H9 (cell line): ENCODE measurements at regions not wholly inside any gene's neighbourhood (a gene's known extent, or its start where the extent isn't known, plus 50 kb on each side); places are given as distances from the start of the nearest gene placed in this dataset.

Experiments used
- DNase-seq: peaks from one replicate; pipeline ENCODE4 v3.0.0-alpha.2; 2017
- H2AFZ ChIP-seq: one replicate; pipeline ENCODE4 v1.6.1; 2013; ENCODE audit warnings: mild to moderate bottlenecking, low read length, control low read depth, moderate library complexity
- H2AK5ac ChIP-seq: 2 replicates; pipeline ENCODE4 v1.6.1; 2013; ENCODE audit warnings: low read length, control low read depth, mixed read lengths; ENCODE audit not compliant: insufficient read length
- H2BK120ac ChIP-seq: one replicate; pipeline ENCODE4 v1.6.1; 2013; ENCODE audit warnings: low read depth, mild to moderate bottlenecking, low read length, control low read depth, inconsistent platforms; ENCODE audit not compliant: poor library complexity, severe bottlenecking
- H2BK12ac ChIP-seq: 2 replicates; pipeline ENCODE4 v1.6.1; 2013; ENCODE audit warnings: low read length, control low read depth, mixed read lengths, low read depth; ENCODE audit not compliant: insufficient read length
- H2BK15ac ChIP-seq: 2 replicates; pipeline ENCODE4 v1.6.1; 2013; ENCODE audit warnings: low read depth, low read length, control low read depth
- H2BK20ac ChIP-seq: one replicate; pipeline ENCODE4 v1.6.1; 2013; ENCODE audit warnings: low read depth, mild to moderate bottlenecking, low read length, control low read depth, inconsistent platforms; ENCODE audit not compliant: poor library complexity, severe bottlenecking
- H2BK5ac ChIP-seq: 2 replicates; pipeline ENCODE4 v1.6.1; 2013; ENCODE audit warnings: low read length, control low read depth, mixed read lengths; ENCODE audit not compliant: insufficient read length
- H3K14ac ChIP-seq: 2 replicates; pipeline ENCODE4 v1.6.1; 2013; ENCODE audit warnings: low read length, control low read depth; ENCODE audit not compliant: insufficient read depth
- H3K18ac ChIP-seq: 2 replicates; pipeline ENCODE4 v1.6.1; 2013; ENCODE audit warnings: low read depth, mild to moderate bottlenecking, mixed read lengths, low read length, control low read depth; ENCODE audit not compliant: insufficient read length
- H3K23ac ChIP-seq: 2 replicates; pipeline ENCODE4 v1.6.1; 2013; ENCODE audit warnings: low read length, control low read depth, mixed read lengths, low read depth; ENCODE audit not compliant: insufficient read length
- H3K23me2 ChIP-seq: 2 replicates; pipeline ENCODE4 v1.6.1; 2013; ENCODE audit warnings: low read depth, mild to moderate bottlenecking, mixed read lengths, low read length, control low read depth; ENCODE audit not compliant: insufficient read length, poor library complexity, severe bottlenecking
- H3K27ac ChIP-seq: 2 replicates; pipeline ENCODE4 v1.5.1; 2013; ENCODE audit warnings: low read length, control low read depth, mixed read lengths, low read depth; ENCODE audit not compliant: insufficient read length
- H3K27me3 ChIP-seq: 2 replicates; pipeline ENCODE4 v1.6.1; 2013; ENCODE audit warnings: low read length, control low read depth, inconsistent platforms; ENCODE audit not compliant: insufficient read depth
- H3K4ac ChIP-seq: 2 replicates; pipeline ENCODE4 v1.6.1; 2013; ENCODE audit warnings: low read depth, mild to moderate bottlenecking, control low read depth, inconsistent platforms, low read length, moderate library complexity
- H3K4me1 ChIP-seq: 2 replicates; pipeline ENCODE4 v1.6.1; 2013; ENCODE audit warnings: low read length, control low read depth, inconsistent platforms; ENCODE audit not compliant: insufficient read depth
- H3K4me2 ChIP-seq: 2 replicates; pipeline ENCODE4 v1.6.1; 2013; ENCODE audit warnings: low read length, control low read depth, mixed read lengths; ENCODE audit not compliant: insufficient read length, insufficient read depth
- H3K56ac ChIP-seq: 2 replicates; pipeline ENCODE4 v1.6.1; 2013; ENCODE audit warnings: low read depth, mild to moderate bottlenecking, mixed read lengths, low read length, control low read depth; ENCODE audit not compliant: insufficient read length
- H3K79me1 ChIP-seq: 2 replicates; pipeline ENCODE4 v1.6.1; 2013; ENCODE audit warnings: low read depth, mild to moderate bottlenecking, moderate library complexity, low read length, control low read depth, inconsistent platforms; ENCODE audit not compliant: insufficient read depth, poor library complexity, severe bottlenecking
- H3K79me2 ChIP-seq: 2 replicates; pipeline ENCODE4 v1.6.1; 2013; ENCODE audit warnings: low read length, control low read depth, inconsistent platforms; ENCODE audit not compliant: insufficient read depth
- H3K9ac ChIP-seq: 2 replicates; pipeline ENCODE4 v1.6.1; 2013; ENCODE audit warnings: low read length, control low read depth, mixed read lengths; ENCODE audit not compliant: insufficient read length; ENCODE audit errors: extremely low read depth
- H3K9me3 ChIP-seq: one replicate; pipeline ENCODE4 v1.6.1; 2013; ENCODE audit warnings: low read depth, low read length, inconsistent platforms; ENCODE audit not compliant: control insufficient read depth
- H3T11ph ChIP-seq: one replicate; pipeline ENCODE4 v1.6.1; 2013; ENCODE audit warnings: mild to moderate bottlenecking, low read length, control low read depth, inconsistent platforms
- H4K20me1 ChIP-seq: one replicate; pipeline ENCODE4 v1.6.1; 2013; ENCODE audit not compliant: control insufficient read depth, insufficient read length, insufficient read depth
- H4K5ac ChIP-seq: 2 replicates; pipeline ENCODE4 v1.6.1; 2013; ENCODE audit warnings: low read depth, mild to moderate bottlenecking, mixed read lengths, low read length, control low read depth; ENCODE audit not compliant: insufficient read length
- H4K8ac ChIP-seq: replicated peaks from 2 replicates; pipeline ENCODE4 v1.6.1; 2013; ENCODE audit warnings: low read length, control low read depth, mixed read lengths, low read depth; ENCODE audit not compliant: insufficient read length
- H4K91ac ChIP-seq: 2 replicates; pipeline ENCODE4 v1.6.1; 2013; ENCODE audit warnings: low read depth, mild to moderate bottlenecking, moderate library complexity, mixed read lengths, low read length, control low read depth; ENCODE audit not compliant: insufficient read length
- H3K27ac Mint-ChIP-seq, 3 experiments: 2 replicates in 2 of 3; 3 replicates in 1 of 3; pipeline ENCODE4 v1.8.0; 2020 to 2021; ENCODE audit warnings: mixed read lengths in 3 of 3, mild to moderate bottlenecking in 1 of 3, moderate library complexity in 1 of 3
- H3K27me3 Mint-ChIP-seq: 2 replicates; pipeline ENCODE4 v1.8.0; 2021; ENCODE audit warnings: low read depth, mild to moderate bottlenecking, moderate library complexity, mixed read lengths
- H3K36me3 Mint-ChIP-seq, 3 experiments: 2 replicates in 2 of 3; 3 replicates in 1 of 3; pipeline ENCODE4 v1.8.0; 2020 to 2021; ENCODE audit warnings: low read depth in 3 of 3, mixed read lengths in 3 of 3; ENCODE audit not compliant: insufficient read depth in 1 of 3
- H3K4me1 Mint-ChIP-seq, 2 experiments: 2 replicates each; pipeline ENCODE4 v1.8.0; 2020; ENCODE audit warnings: mixed read lengths in 2 of 2
- H3K4me3 Mint-ChIP-seq, 2 experiments: 2 replicates in 1 of 2; 3 replicates in 1 of 2; pipeline ENCODE4 v1.8.0; 2020 to 2021; ENCODE audit warnings: mild to moderate bottlenecking in 2 of 2, mixed read lengths in 2 of 2, moderate library complexity in 1 of 2
- H3K9me3 Mint-ChIP-seq, 2 experiments: 2 replicates in 1 of 2; 3 replicates in 1 of 2; pipeline ENCODE4 v1.8.0; 2020; ENCODE audit warnings: mild to moderate bottlenecking in 2 of 2, mixed read lengths in 2 of 2, moderate library complexity in 1 of 2
- WGBS: extraction: QIAGEN DNeasy Blood & Tissue Kit; methylation state at CpG from one replicate; pipeline ENCODE4 v1.1.7; 2013; ENCODE audit warnings: missing lambda C conversion rate, low lambda C conversion rate, mixed read lengths; ENCODE audit not compliant: insufficient read length; ENCODE audit errors: extremely low coverage; 5-methylcytosine and 5-hydroxymethylcytosine counted together
- TF ChIP-seq, protein P1 (sequence below): fragments of 200-600 bp; sonication (generic); conservative IDR thresholded peaks from 3 replicates; pipeline ENCODE4 v1.8.0; 2021; ENCODE audit warnings: antibody characterized with exemption, mild to moderate bottlenecking

DNA sequence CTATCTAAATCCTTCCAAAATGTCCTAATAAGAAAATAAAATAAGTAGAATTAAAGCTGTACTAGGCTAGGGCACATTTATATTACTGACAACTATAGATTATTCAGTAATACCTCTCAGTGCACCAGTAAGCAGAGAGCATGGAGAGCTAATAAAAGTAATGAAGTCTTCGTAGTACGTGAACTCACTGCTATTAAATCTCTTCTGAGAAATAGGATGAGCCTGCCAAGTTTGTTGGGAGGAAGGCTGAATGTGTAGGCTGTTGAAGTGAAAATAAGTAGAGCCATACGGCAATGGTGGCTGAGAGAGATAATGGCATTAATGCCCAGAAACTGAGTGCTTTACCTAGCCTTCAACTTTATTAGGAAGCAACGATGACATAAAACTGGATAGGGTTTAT lies 73.9 kb upstream of the NR5A2 start:
- no peak overlapping the region for H3K56ac ChIP-seq
- no peaks in the 10 kb centered on the region for H3K27me3 ChIP-seq
- Mint-ChIP-seq H3K9me3 (peaks cover 0 to 2% of the 10 kb centered on the region in 2 experiments; a peak in 1 of 5 replicates), H3K4me3 (no peak overlapping the region), H3K36me3 (no peaks in the 10 kb centered on the region; a peak in 1 of 7 replicates), H3K27me3 (no peaks in the 10 kb centered on the region), H3K4me1 (peaks cover 9 to 19% of the 10 kb centered on the region in 2 experiments), H3K27ac (no peak overlapping the region)
- DNase-seq: no peak
- H3K4ac ChIP-seq: no peak overlapping the region
- H2BK15ac ChIP-seq: no peak overlapping the region
- no peak overlapping the region for H2AFZ ChIP-seq
- H2BK5ac ChIP-seq: no peak overlapping the region
- H3K9me3 ChIP-seq: no peaks in the 10 kb centered on the region
- TF ChIP-seq, protein P1, sequence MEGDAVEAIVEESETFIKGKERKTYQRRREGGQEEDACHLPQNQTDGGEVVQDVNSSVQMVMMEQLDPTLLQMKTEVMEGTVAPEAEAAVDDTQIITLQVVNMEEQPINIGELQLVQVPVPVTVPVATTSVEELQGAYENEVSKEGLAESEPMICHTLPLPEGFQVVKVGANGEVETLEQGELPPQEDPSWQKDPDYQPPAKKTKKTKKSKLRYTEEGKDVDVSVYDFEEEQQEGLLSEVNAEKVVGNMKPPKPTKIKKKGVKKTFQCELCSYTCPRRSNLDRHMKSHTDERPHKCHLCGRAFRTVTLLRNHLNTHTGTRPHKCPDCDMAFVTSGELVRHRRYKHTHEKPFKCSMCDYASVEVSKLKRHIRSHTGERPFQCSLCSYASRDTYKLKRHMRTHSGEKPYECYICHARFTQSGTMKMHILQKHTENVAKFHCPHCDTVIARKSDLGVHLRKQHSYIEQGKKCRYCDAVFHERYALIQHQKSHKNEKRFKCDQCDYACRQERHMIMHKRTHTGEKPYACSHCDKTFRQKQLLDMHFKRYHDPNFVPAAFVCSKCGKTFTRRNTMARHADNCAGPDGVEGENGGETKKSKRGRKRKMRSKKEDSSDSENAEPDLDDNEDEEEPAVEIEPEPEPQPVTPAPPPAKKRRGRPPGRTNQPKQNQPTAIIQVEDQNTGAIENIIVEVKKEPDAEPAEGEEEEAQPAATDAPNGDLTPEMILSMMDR: no peak
- no peak overlapping the region for H3K27ac ChIP-seq
- H3K18ac ChIP-seq: no peak overlapping the region
- H3K14ac ChIP-seq: no peak overlapping the region
- no peak overlapping the region for H2BK20ac ChIP-seq
- no peaks in the 10 kb centered on the region for H3K23me2 ChIP-seq
- H3K79me2 ChIP-seq: no peaks in the 10 kb centered on the region
- no peaks in the 10 kb centered on the region for H3K79me1 ChIP-seq
- no peak overlapping the region for H3K23ac ChIP-seq
- H2AK5ac ChIP-seq: no peak overlapping the region
- no peaks in the 10 kb centered on the region for H3K4me1 ChIP-seq
- H2BK12ac ChIP-seq: no peak overlapping the region
- no CpG with 5 or more reads among the region's 4 CpGs for WGBS
- H4K5ac ChIP-seq: no peak overlapping the region
- no peaks in the 10 kb centered on the region for H4K20me1 ChIP-seq
- H3K9ac ChIP-seq: no peak overlapping the region
- no peak overlapping the region for H4K8ac ChIP-seq
- H3K4me2 ChIP-seq: no peak overlapping the region
- H2BK120ac ChIP-seq: no peak overlapping the region
- no peak overlapping the region for H4K91ac ChIP-seq
- H3T11ph ChIP-seq: no peak overlapping the region
